Mesothelial cell of epicardium (in vitro differentiated cells): ENCODE measurements at regions not wholly inside any gene's neighbourhood (a gene's known extent, or its start where the extent isn't known, plus 50 kb on each side); places are given as distances from the start of the nearest gene placed in this dataset.

ENCODE experiments used
- DNase-seq, 2 experiments: peaks; one replicate each; pipeline ENCODE4 v3.0.0; 2021; ENCODE audit warnings: low spot score in 2 of 2; ENCODE audit not compliant: unreplicated experiment in 2 of 2
- H3K27ac Mint-ChIP-seq: 2 replicates; pipeline ENCODE4 v1.8.0; 2021; ENCODE audit warnings: mixed read lengths
- H3K27me3 Mint-ChIP-seq: 2 replicates; pipeline ENCODE4 v1.8.0; 2021; ENCODE audit warnings: low read depth, mixed read lengths
- H3K36me3 Mint-ChIP-seq: 2 replicates; pipeline ENCODE4 v1.8.0; 2021; ENCODE audit warnings: mixed read lengths
- H3K4me1 Mint-ChIP-seq: 2 replicates; pipeline ENCODE4 v1.8.0; 2021; ENCODE audit warnings: mixed read lengths
- H3K4me3 Mint-ChIP-seq: 2 replicates; pipeline ENCODE4 v1.8.0; 2021; ENCODE audit warnings: mild to moderate bottlenecking, moderate library complexity, mixed read lengths
- H3K9me3 Mint-ChIP-seq: 2 replicates; pipeline ENCODE4 v1.8.0; 2021; ENCODE audit warnings: mixed read lengths
- CTCF ChIP-seq: fragments of 200-600 bp; sonication (generic); IDR thresholded peaks from one replicate; pipeline ENCODE4 v1.5.0; 2021; ENCODE audit warnings: antibody characterized with exemption; ENCODE audit not compliant: unreplicated experiment

GRCh38 chr5:17879276-17879675, 245.0 kb downstream of the TAF11L14 start:
- no peak overlapping the region for H3K27ac Mint-ChIP-seq
- H3K4me1 Mint-ChIP-seq: no peaks in the 10 kb centered on the region
- H3K9me3 Mint-ChIP-seq: peaks cover 6% of the 10 kb centered on the region
- TF ChIP-seq CTCF: no peak
- no peak for DNase-seq
- H3K36me3 Mint-ChIP-seq: no peaks in the 10 kb centered on the region
- no peak overlapping the region for H3K4me3 Mint-ChIP-seq
- H3K27me3 Mint-ChIP-seq: peaks cover 2% of the 10 kb centered on the region

GRCh38 chr5:17880869-17881268, 246.6 kb downstream of the TAF11L14 start:
- Mint-ChIP-seq H3K27ac (no peak overlapping the region), H3K27me3 (peaks cover 2% of the 10 kb centered on the region), H3K4me3 (no peak overlapping the region), H3K9me3 (peaks cover 14% of the 10 kb centered on the region), H3K4me1 (no peaks in the 10 kb centered on the region), H3K36me3 (no peaks in the 10 kb centered on the region)
- no peak for TF ChIP-seq CTCF
- no peak for DNase-seq

GRCh38 chr5:17882760-17883488, 248.7 kb downstream of the TAF11L14 start:
- H3K27ac Mint-ChIP-seq: no peak overlapping the region
- no peak overlapping the region for H3K4me3 Mint-ChIP-seq
- H3K4me1 Mint-ChIP-seq: no peaks in the 10 kb centered on the region
- no peaks in the 10 kb centered on the region for H3K36me3 Mint-ChIP-seq
- H3K9me3 Mint-ChIP-seq: peaks cover 14% of the 10 kb centered on the region
- no peak for TF ChIP-seq CTCF
- DNase-seq: no peak
- peaks cover 2% of the 10 kb centered on the region for H3K27me3 Mint-ChIP-seq

DNA sequence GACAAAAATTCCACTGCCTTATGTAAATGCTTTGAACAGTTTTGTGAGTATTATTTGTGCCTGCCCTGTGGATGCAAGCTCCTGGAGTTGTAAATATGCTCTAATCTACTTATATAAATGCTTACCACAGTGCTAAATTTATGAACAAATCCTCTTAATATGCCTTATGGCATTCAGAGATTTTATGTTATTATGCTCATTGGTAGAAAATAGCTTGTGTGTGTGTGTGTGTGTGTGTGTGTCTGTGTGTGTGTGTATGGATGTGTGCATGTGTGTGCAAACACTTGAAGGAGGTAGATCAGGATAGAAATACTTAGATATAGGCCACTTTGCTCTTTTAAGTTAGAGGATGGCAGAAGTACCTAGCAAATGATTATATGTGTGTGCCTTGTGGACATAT, 253.9 kb downstream of the TAF11L14 start:
- DNase-seq: no peak
- H3K9me3 Mint-ChIP-seq: peaks cover 9% of the 10 kb centered on the region
- no peak for TF ChIP-seq CTCF
- no peak overlapping the region for H3K27ac Mint-ChIP-seq
- no peak overlapping the region for H3K4me3 Mint-ChIP-seq
- no peaks in the 10 kb centered on the region for H3K27me3 Mint-ChIP-seq
- no peaks in the 10 kb centered on the region for H3K36me3 Mint-ChIP-seq
- H3K4me1 Mint-ChIP-seq: no peaks in the 10 kb centered on the region

- Mint-ChIP-seq H3K36me3 (no peaks in the 10 kb centered on the region), H3K27ac (no peak overlapping the region), H3K9me3 (no peaks in the 10 kb centered on the region), H3K4me1 (no peaks in the 10 kb centered on the region), H3K4me3 (no peak overlapping the region), H3K27me3 (no peaks in the 10 kb centered on the region)
- no peak for DNase-seq
- TF ChIP-seq CTCF: no peak
Observed at GRCh38 chr5:17890501-17890900, 256.2 kb downstream of the TAF11L14 start.

- no peaks in the 10 kb centered on the region for H3K4me1 Mint-ChIP-seq
- no peak overlapping the region for H3K4me3 Mint-ChIP-seq
- no peaks in the 10 kb centered on the region for H3K9me3 Mint-ChIP-seq
- H3K27me3 Mint-ChIP-seq: no peaks in the 10 kb centered on the region
- DNase-seq: no peak
- H3K36me3 Mint-ChIP-seq: no peaks in the 10 kb centered on the region
- no peak overlapping the region for H3K27ac Mint-ChIP-seq
- TF ChIP-seq CTCF: no peak
Observed at GRCh38 chr5:17891881-17892280, 257.6 kb downstream of the TAF11L14 start.
